Right renal cortex interstitium (tissue), 3 donors: ENCODE measurements at regions not wholly inside any gene's neighbourhood (a gene's known extent, or its start where the extent isn't known, plus 50 kb on each side); places are given as distances from the start of the nearest gene placed in this dataset.

Experiments
- DNase-seq, 3 donors: peaks; one replicate each; pipeline ENCODE4 v3.0.0-alpha.2; 2013; ENCODE audit warnings: low read depth in 3 of 3, low spot score in 2 of 3

DNA sequence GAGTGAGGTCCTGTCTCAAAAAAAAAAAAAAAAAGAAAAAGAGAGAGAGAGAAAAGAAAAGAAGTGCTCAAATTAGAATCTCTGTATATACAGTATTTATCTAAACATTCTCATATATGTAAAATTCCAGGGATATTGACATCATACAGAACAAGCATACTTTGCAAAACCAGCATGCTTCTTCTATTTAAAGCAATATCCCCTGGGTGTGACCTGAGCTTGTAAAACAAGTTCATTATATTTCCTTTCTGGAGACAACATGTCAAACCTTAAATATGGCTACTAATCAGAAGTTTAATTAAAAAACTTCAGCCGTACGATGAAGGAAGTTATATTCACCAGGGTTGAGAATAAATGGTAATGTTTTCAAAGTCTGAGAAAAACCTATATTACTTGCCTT lies 175.8 kb upstream of the HMGA2 start:
- DNase-seq, result no peak

- DNase-seq, result no peak
Observed at GRCh38 chr12:65649126-65649525, 175.2 kb upstream of the HMGA2 start.

DNA sequence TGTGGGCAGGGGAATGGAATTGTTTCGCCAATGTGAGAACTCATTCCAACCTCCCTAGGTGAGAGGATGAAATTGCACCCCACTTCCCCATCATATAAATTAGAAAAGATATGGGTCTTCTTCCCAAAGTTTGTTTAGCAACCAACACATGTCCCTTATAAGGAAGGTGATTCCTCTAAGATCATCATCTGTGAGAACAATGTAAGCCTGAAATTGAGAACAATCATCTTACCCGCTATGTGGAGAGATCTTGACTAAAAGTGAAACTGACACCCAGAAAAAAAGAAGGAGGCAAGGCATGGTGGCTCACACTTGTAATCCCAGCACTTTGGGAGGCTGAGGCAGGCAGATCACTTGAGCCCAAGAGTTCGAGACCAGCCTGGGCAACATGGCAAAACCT lies 173.2 kb upstream of the HMGA2 start:
- DNase-seq, result no peak

- DNase-seq, result no peak
Observed at GRCh38 chr12:65653321-65653720, 171.0 kb upstream of the HMGA2 start.

GRCh38 chr12:65653946-65654629 lies 170.2 kb upstream of the HMGA2 start:
- no peak for DNase-seq

GRCh38 chr12:65655074-65655493 lies 169.2 kb upstream of the HMGA2 start:
- DNase-seq, result no peak

DNA sequence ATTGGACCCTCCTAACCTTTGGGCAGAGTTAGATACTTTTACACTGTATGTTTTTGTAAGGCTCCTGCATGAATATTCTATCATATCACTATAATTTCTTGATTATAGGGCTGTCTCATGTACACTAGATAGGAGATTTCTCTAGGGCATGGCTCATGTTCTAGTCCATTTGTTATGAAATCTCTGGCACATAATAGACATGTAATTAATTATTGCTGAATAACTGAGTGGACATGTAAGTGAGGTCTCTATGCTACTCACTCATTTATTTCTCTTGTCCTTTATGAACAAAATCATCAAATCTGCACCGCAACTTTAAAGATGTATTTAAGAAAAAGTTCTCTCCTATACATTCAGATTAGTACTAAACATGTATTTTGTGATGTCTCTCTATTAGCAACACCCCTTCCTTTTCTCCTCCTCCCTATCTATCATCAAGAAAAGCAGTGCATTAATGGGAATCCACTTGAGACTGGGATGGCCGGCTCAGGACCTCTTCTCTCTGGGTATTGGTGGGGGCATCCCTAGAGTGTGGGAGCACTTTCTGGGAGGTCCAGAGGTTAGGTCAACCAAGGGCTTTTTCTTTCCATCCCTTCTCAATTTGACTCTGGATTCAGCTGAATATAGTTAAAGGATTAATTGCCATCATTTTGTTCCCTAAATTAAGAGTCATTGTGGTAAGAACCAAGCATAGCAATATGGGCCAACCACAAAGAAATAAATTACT lies 168.0 kb upstream of the HMGA2 start:
- no peak for DNase-seq

- DNase-seq, result no peak
Observed at GRCh38 chr12:65656891-65657351, 167.4 kb upstream of the HMGA2 start.

DNA sequence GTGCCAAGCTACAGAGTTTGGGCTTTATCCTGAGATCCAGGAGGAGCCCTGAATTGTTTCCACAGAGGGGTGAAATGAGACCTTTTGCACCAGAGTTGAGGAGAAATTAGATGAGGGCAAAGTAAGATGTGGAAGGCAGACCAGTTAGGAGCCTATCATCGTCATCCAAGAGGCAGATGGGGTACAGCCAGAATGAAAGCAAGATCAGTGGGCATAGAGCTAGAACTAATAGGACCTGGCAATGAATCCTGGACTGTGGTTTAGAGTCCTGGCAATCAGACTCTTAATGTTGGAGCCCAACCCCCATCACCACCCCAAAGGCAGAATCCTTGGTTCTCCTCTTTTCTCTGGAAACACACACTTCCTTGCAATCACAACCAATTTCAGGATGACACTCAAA lies 166.6 kb upstream of the HMGA2 start:
- DNase-seq, result no peak

DNA sequence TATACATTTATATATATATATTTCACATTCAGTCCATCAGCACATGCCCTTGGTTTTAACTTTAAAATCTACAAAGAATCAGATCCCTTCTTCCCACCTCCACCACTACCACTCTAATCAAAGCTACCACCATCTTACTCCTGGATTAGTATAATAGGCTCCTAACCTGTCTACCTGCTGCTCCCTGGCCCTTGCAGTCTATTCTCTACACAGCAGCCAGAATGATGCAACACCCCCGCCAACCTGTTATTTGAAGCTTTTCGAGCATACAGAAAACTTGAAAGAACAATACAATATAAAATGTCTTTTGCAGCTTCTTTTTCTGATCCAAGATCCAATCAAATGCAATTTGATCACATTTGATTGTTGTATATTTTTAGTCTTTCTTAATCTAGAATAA lies 165.9 kb upstream of the HMGA2 start:
- no peak for DNase-seq

DNA sequence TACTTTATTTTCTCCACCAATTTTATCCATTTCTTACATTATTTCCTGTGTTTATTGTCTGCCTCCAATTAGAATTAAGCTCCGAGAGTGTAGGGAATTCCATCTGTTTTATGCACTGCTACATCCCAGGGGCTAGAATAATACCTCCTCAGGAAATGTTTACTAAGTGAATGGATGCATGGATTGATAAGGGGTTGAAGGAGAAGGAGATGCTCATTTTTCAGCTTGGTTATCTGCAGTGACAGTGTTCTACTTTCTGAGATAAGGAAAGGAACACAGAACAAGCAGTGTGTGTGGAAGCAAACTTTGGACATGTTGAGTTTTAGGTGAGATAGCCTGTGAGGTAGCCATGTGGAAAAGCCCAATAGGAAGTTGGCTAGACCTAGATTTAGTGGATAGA lies 164.6 kb upstream of the HMGA2 start:
- DNase-seq, result no peak

- DNase-seq, result no peak
Observed at GRCh38 chr12:65660096-65660495, 164.2 kb upstream of the HMGA2 start.

GRCh38 chr12:65660836-65661235 lies 163.4 kb upstream of the HMGA2 start:
- DNase-seq, result no peak

DNA sequence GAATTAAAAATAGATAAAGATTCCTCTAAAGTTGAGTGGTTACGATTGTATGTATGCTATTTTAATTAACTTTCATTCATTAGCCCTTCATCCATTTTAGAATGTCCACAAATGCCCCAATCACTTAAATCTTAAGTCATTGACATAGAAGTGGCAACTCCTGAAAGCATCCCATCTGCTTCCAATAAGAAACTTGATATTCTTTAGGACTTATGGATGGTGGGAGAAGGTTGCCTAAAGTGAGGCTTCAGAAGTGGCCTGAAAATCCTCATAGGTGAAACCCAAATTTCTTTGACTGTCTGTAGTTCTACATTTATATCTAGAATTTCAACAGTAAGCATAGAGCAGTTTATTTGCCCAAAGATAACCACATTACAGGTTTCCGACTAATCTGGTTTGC lies 161.7 kb upstream of the HMGA2 start:
- no peak for DNase-seq

DNA sequence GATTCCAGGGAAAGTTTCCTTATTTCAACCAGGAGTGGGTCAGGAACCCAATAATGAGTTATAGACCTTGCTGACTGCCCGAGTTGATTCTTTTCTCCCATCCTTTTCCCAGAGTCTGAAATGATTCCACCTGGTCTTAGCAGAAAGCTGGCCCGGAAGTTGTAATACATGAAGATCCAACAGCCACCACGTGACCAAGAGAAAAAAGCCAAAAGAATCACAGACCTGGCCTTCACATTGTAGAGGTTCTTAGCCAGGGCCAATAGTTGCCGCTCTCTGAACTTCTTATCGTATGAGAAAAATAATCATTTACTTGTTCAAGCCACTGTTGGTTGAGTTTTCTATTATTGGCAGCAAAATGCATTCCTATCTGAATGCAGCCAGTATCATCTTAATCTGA lies 161.2 kb upstream of the HMGA2 start:
- no peak for DNase-seq

DNA sequence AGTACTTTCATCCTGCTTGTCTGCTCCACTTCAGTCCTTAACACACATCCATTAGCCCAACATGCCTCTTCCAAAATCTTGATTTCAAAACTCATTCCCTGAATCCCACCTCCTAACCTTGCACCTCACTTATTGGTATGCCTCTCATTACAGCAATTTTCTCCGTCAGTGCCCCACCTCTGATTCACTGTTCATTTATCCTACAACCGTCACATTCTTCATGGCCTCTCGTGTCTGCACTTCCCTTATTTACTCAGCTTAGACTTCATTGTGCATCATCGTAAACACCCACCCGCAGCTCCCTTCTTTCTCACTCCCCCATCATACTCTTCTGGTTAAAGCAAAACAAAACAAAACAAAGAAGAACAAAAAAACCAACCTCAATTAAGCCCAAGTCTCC lies 160.6 kb upstream of the HMGA2 start:
- DNase-seq, result no peak

- DNase-seq, result no peak
Observed at GRCh38 chr12:65664715-65665250, 159.5 kb upstream of the HMGA2 start.

- DNase-seq, result no peak
Observed at GRCh38 chr12:65665817-65666216, 158.5 kb upstream of the HMGA2 start.

GRCh38 chr12:65666876-65667275 lies 157.4 kb upstream of the HMGA2 start:
- no peak for DNase-seq

DNA sequence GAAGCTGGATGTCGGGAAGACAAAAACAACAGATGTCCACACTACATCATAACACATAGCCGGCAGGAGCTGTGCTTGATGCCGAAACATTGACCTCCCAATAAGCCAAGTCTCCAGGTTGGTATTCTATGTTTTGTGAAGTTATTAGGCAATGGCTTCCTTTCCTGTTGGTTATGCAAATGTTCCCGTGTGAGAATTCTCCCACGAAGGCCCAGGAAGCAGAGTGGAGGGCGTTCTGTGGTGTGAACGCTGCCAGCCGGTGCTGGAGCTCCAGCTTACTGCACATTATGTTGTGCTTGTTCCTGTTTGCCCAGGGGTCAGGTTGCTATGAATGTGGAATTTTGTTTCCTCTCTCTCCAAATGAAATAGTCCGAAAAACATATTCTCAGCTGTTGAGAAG lies 156.4 kb upstream of the HMGA2 start:
- no peak for DNase-seq

DNA sequence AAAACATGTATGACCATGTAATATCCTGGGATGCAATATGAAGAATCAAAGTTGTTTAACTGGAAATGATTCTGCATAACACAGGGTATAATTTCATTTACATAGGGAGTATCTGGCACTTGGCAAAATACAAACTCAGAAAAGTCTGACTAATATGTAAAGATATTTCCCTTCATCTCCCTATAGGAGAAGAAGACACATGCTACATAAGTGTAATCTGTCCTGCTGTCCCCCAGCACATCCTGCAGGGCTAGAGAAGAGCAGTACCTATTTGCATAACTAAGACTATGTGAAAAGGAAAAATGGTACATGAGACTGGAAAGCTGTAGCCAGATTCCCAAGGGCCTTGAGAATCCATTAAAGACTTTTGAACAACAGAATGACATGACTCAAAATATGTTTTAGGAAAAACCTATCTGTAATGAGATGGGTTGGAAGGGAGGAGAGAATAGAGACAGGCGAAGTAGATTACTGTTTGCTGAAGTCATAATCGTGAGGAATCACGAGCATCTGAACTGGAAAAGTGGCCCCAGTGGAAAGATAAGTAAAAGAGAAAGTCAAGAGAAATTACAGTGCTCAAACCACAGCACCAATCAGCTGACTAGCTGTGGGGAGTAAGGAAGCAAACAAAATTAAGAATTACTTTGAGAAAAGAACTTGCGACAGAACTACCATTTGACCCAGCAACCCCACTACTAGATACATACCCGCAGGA lies 155.1 kb upstream of the HMGA2 start:
- no peak for DNase-seq

DNA sequence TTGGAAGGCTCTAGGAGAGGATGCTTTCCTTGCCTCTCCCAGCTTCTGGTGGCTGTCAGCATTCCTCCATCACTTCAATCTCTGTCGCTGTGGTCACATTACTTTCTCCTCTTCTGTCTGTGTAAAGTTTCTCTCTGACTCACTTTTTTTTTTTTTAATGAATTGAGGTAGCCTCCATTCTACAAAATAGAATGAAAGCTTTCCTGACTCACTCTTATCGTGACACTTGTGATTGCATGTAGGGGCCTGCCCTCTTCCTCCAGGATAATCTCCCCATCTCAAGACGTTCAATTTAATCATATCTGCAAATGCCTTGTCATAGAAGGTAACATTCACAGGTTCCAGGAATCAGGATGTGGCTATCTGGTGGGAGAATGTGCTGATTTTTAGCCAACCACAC lies 153.5 kb upstream of the HMGA2 start:
- DNase-seq, result no peak
